Ishikawa (cell line): ENCODE measurements at regions not wholly inside any gene's neighbourhood (a gene's known extent, or its start where the extent isn't known, plus 50 kb on each side); places are given as distances from the start of the nearest gene placed in this dataset.

ENCODE experiments used
- CEBPB ChIP-seq: IDR thresholded peaks from 2 replicates; pipeline ENCODE4 v1.6.1; 2012
- CREB1 ChIP-seq: IDR thresholded peaks from 2 replicates; pipeline ENCODE4 v1.6.1; 2012; ENCODE audit warnings: low read depth
- EGR1 ChIP-seq: IDR thresholded peaks from 2 replicates; pipeline ENCODE4 v1.6.1; 2012
- EP300 ChIP-seq: IDR thresholded peaks from 2 replicates; pipeline ENCODE4 v1.6.1; 2012; ENCODE audit warnings: borderline replicate concordance
- FOXM1 ChIP-seq: IDR thresholded peaks from 2 replicates; pipeline ENCODE4 v1.6.1; 2012; ENCODE audit warnings: low read depth, borderline replicate concordance
- MAX ChIP-seq: IDR thresholded peaks from 2 replicates; pipeline ENCODE4 v1.6.1; 2012
- NFIC ChIP-seq: IDR thresholded peaks from 2 replicates; pipeline ENCODE4 v1.6.1; 2012
- RAD21 ChIP-seq: IDR thresholded peaks from 2 replicates; pipeline ENCODE4 v1.6.1; 2012; ENCODE audit warnings: low read depth
- REST ChIP-seq: IDR thresholded peaks from 2 replicates; pipeline ENCODE4 v1.6.1; 2012; ENCODE audit warnings: low read depth, mild to moderate bottlenecking
- TAF1 ChIP-seq: IDR thresholded peaks from 2 replicates; pipeline ENCODE4 v1.6.1; 2012; ENCODE audit warnings: low read depth, mild to moderate bottlenecking
- TCF12 ChIP-seq: IDR thresholded peaks from 2 replicates; pipeline ENCODE4 v1.6.1; 2012; ENCODE audit warnings: low read depth
- TEAD4 ChIP-seq: IDR thresholded peaks from 2 replicates; pipeline ENCODE4 v1.6.1; 2012
- USF1 ChIP-seq: IDR thresholded peaks from 2 replicates; pipeline ENCODE4 v1.6.1; 2012
- YY1 ChIP-seq: IDR thresholded peaks from 2 replicates; pipeline ENCODE4 v1.6.1; 2012; ENCODE audit warnings: low read depth
- ZBTB7A ChIP-seq: IDR thresholded peaks from 2 replicates; pipeline ENCODE4 v1.6.1; 2012; ENCODE audit warnings: low read depth

- TF ChIP-seq TEAD4 (no peak), REST (no peak), FOXM1 (no peak), EP300 (no peak), CEBPB (no peak), YY1 (no peak), MAX (no peak), TCF12 (no peak), USF1 (no peak), NFIC (no peak), RAD21 (no peak), EGR1 (no peak), CREB1 (no peak)
Observed at GRCh38 chr2:11008773-11009172, 97.0 kb downstream of the KCNF1 start.

- no peak for TF ChIP-seq RAD21
- TF ChIP-seq EP300, result no peak
- no peak for TF ChIP-seq FOXM1
- TF ChIP-seq CEBPB, result no peak
- TF ChIP-seq NFIC, result no peak
- no peak for TF ChIP-seq TEAD4
- TF ChIP-seq YY1, result no peak
- no peak for TF ChIP-seq TCF12
- TF ChIP-seq ZBTB7A, result no peak
- TF ChIP-seq CREB1, result no peak
- no peak for TF ChIP-seq TAF1
- TF ChIP-seq USF1, result no peak
- no peak for TF ChIP-seq EGR1
- no peak for TF ChIP-seq MAX
Observed at GRCh38 chr2:11009176-11009575, 97.4 kb downstream of the KCNF1 start.

- TF ChIP-seq TEAD4, result no peak
- no peak for TF ChIP-seq TCF12
- no peak for TF ChIP-seq EP300
- no peak for TF ChIP-seq YY1
- no peak for TF ChIP-seq FOXM1
- TF ChIP-seq RAD21, result no peak
- TF ChIP-seq USF1, result no peak
- no peak for TF ChIP-seq NFIC
- TF ChIP-seq TAF1, result no peak
- no peak for TF ChIP-seq REST
- no peak for TF ChIP-seq CEBPB
Observed at GRCh38 chr2:11009891-11010290, 98.2 kb downstream of the KCNF1 start.

- TF ChIP-seq YY1, result no peak
- no peak for TF ChIP-seq MAX
Observed at GRCh38 chr2:11011359-11011758, 99.6 kb downstream of the KCNF1 start.

GRCh38 chr2:11012131-11012693 is 100.5 kb downstream of the KCNF1 start:
- TF ChIP-seq YY1 (no peak), TAF1 (no peak), FOXM1 (peak; percentile 47; the same call in 1 of the 2 replicates), TCF12 (peak; percentile 84), EGR1 (no peak), RAD21 (no peak), EP300 (peak; percentile 81), USF1 (peak; percentile 83), CREB1 (no peak), NFIC (peak; percentile 80), ZBTB7A (no peak), REST (no peak), MAX (peak; percentile 58; the same call in 1 of the 2 replicates), CEBPB (peak; percentile 14; the same call in 1 of the 2 replicates), TEAD4 (peak; percentile 69)
